ENCODE measurements at regions not wholly inside any gene's neighbourhood (a gene's known extent, or its start where the extent isn't known, plus 50 kb on each side); places are given as distances from the start of the nearest gene placed in this dataset.

DNA sequence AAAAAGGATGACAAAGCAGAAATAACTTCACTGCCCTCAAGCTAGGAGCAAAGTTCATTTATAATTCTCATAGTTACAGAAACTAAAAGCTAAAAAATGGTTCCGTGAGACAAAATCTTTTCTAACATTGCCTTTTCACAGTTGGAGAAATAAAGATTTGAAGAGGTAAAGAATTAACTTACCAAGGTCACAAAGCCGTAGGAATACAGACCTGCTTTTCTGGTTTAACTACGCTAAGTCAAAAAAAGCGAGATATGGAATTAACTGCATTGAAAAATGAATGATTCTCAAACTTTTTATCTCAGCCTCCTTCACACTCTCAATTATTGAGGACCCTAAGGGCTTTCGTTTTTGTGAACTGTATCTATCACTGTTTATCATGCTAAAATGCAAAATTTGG lies 95.3 kb downstream of the SLC17A6 start:
- TF ChIP-seq, protein P1, sequence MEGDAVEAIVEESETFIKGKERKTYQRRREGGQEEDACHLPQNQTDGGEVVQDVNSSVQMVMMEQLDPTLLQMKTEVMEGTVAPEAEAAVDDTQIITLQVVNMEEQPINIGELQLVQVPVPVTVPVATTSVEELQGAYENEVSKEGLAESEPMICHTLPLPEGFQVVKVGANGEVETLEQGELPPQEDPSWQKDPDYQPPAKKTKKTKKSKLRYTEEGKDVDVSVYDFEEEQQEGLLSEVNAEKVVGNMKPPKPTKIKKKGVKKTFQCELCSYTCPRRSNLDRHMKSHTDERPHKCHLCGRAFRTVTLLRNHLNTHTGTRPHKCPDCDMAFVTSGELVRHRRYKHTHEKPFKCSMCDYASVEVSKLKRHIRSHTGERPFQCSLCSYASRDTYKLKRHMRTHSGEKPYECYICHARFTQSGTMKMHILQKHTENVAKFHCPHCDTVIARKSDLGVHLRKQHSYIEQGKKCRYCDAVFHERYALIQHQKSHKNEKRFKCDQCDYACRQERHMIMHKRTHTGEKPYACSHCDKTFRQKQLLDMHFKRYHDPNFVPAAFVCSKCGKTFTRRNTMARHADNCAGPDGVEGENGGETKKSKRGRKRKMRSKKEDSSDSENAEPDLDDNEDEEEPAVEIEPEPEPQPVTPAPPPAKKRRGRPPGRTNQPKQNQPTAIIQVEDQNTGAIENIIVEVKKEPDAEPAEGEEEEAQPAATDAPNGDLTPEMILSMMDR (IDR thresholded peaks at IDR 0.05): no peak
- no peak for TF ChIP-seq POLR2A (IDR thresholded peaks at IDR 0.05)
